Sigmoid colon (tissue), 6 donors: ENCODE measurements at regions not wholly inside any gene's neighbourhood (a gene's known extent, or its start where the extent isn't known, plus 50 kb on each side); places are given as distances from the start of the nearest gene placed in this dataset.

Experiments
- DNase-seq: peaks from one replicate; pipeline ENCODE4 v3.0.0-alpha.2; 2019
- H3K27ac ChIP-seq, 4 donors: fragments of 200-600 bp; sonication (generic); one replicate each; pipeline ENCODE4 v1.5.1; 2016 to 2019; ENCODE audit warnings: mild to moderate bottlenecking in 1 of 4
- H3K27me3 ChIP-seq, 3 donors: fragments of 200-600 bp; sonication (generic); one replicate each; pipeline ENCODE4 v1.5.1; 2019; ENCODE audit warnings: mild to moderate bottlenecking in 1 of 3
- H3K36me3 ChIP-seq, 4 donors: fragments of 200-600 bp; sonication (generic); one replicate each; pipeline ENCODE4 v1.5.1; 2016 to 2019
- H3K4me1 ChIP-seq, 4 donors: fragments of 200-600 bp; sonication (generic); one replicate each; pipeline ENCODE4 v1.5.1; 2017 to 2019
- H3K4me3 ChIP-seq, 4 donors: fragments of 200-600 bp; sonication (generic); one replicate each; pipeline ENCODE4 v1.5.1; 2017 to 2019; ENCODE audit warnings: mild to moderate bottlenecking in 2 of 4, moderate library complexity in 1 of 4
- H3K9me3 ChIP-seq, 4 donors: fragments of 200-600 bp in 3 of 4; sonication (generic) in 3 of 4; one replicate each; pipeline versions ENCODE4 v1.5.1 to v1.6.1; 2013 to 2019
- CTCF ChIP-seq, 4 experiments: fragments of 450-650 bp in 3 of 4; fragments of 200-600 bp in 1 of 4; IDR thresholded peaks; one replicate each; pipeline ENCODE4 v1.5.1; 2016 to 2019; ENCODE audit warnings: antibody characterized with exemption in 4 of 4, mild to moderate bottlenecking in 3 of 4, moderate library complexity in 2 of 4
- EP300 ChIP-seq, 4 donors: sonication (generic); formaldehyde crosslinking; IDR thresholded peaks; one replicate each; pipeline ENCODE4 v1.6.1; 2017; ENCODE audit warnings: antibody characterized with exemption in 4 of 4
- POLR2A ChIP-seq, 2 donors: fragments of 450-650 bp; IDR thresholded peaks; one replicate each; pipeline ENCODE4 v1.6.1; 2016; ENCODE audit warnings: antibody characterized with exemption in 2 of 2, mild to moderate bottlenecking in 2 of 2, moderate library complexity in 2 of 2
- POLR2AphosphoS5 ChIP-seq, 4 donors: sonication (generic); formaldehyde crosslinking; IDR thresholded peaks; one replicate each; pipeline ENCODE4 v1.6.1; 2017; ENCODE audit warnings: antibody characterized with exemption in 4 of 4
- WGBS, 2 donors: extraction: QIAGEN DNeasy Blood & Tissue Kit; methylation state at CpG; one replicate each; pipeline ENCODE4 v1.1.7; 2013; 5-methylcytosine and 5-hydroxymethylcytosine counted together
- intact Hi-C: fragments of 100-400 bp; cut with DNase I; formaldehyde crosslinking; loops from one replicate; pipeline ENCODE4 v1.15.1; 2023
- donor health status: healthy with polysubstance abuse.
- donor health status: healthy.

- DNase-seq = no peak
- intact Hi-C loops = no loop called here
Observed at GRCh38 chr5:163607256-163607655, 101.8 kb downstream of the MAT2B start.

GRCh38 chr5:163608621-163609020, 103.2 kb downstream of the MAT2B start:
- intact Hi-C loops = no loop called here
- no peak for TF ChIP-seq EP300 (IDR thresholded peaks at IDR 0.05)
- no peak for TF ChIP-seq CTCF (IDR thresholded peaks at IDR 0.05)
- no peak for TF ChIP-seq POLR2A (IDR thresholded peaks at IDR 0.05)
- no peak for TF ChIP-seq POLR2AphosphoS5 (IDR thresholded peaks at IDR 0.05)

More at GRCh38 chr5:163607256-163607655, 101.8 kb downstream of the MAT2B start:
- Histone ChIP-seq H3K27me3 (no peaks in the 10 kb centered on the region), H3K9me3 (no peaks in the 10 kb centered on the region), H3K27ac (no peak overlapping the region), H3K36me3 (no peaks in the 10 kb centered on the region), H3K4me1 (no peaks in the 10 kb centered on the region), H3K4me3 (no peak overlapping the region)
- TF ChIP-seq POLR2AphosphoS5 (IDR thresholded peaks at IDR 0.05) (no peak), POLR2A (IDR thresholded peaks at IDR 0.05) (no peak), CTCF (IDR thresholded peaks at IDR 0.05) (no peak), EP300 (IDR thresholded peaks at IDR 0.05) (no peak)
- 90 to 93% methylated on average over 4 of the region's 4 CpGs for WGBS, 2 donors

GRCh38 chr5:163609910-163610309, 104.5 kb downstream of the MAT2B start:
- no peak overlapping the region for H3K27ac ChIP-seq
- H3K27me3 ChIP-seq = no peaks in the 10 kb centered on the region
- no peak for TF ChIP-seq CTCF (IDR thresholded peaks at IDR 0.05)
- TF ChIP-seq POLR2AphosphoS5 (IDR thresholded peaks at IDR 0.05) = no peak
- TF ChIP-seq POLR2A (IDR thresholded peaks at IDR 0.05) = no peak
- no peak for TF ChIP-seq EP300 (IDR thresholded peaks at IDR 0.05)
- H3K9me3 ChIP-seq = no peaks in the 10 kb centered on the region
- no peaks in the 10 kb centered on the region for H3K36me3 ChIP-seq
- 90 to 94% methylated on average over 1 of the region's 1 CpG for WGBS, 2 donors
- DNase-seq = no peak
- H3K4me1 ChIP-seq = no peaks in the 10 kb centered on the region
- no peak overlapping the region for H3K4me3 ChIP-seq
- intact Hi-C loops = no loop called here

More at GRCh38 chr5:163608621-163609020, 103.2 kb downstream of the MAT2B start:
- DNase-seq = no peak
- no peaks in the 10 kb centered on the region for H3K4me1 ChIP-seq
- H3K27me3 ChIP-seq = no peaks in the 10 kb centered on the region
- no peaks in the 10 kb centered on the region for H3K9me3 ChIP-seq
- H3K4me3 ChIP-seq = no peak overlapping the region
- no peak overlapping the region for H3K27ac ChIP-seq
- H3K36me3 ChIP-seq = no peaks in the 10 kb centered on the region

GRCh38 chr5:163612358-163613149, 107.1 kb downstream of the MAT2B start:
- Histone ChIP-seq H3K27ac (no peak overlapping the region), H3K4me3 (no peak overlapping the region), H3K4me1 (peaks cover 0 to 5% (median 0%) of the 10 kb centered on the region in 4 donors), H3K27me3 (no peaks in the 10 kb centered on the region), H3K9me3 (no peaks in the 10 kb centered on the region), H3K36me3 (no peaks in the 10 kb centered on the region)
- WGBS, 2 donors = 63 to 72% methylated on average over 8 of the region's 8 CpGs
- intact Hi-C loops = no loop called here
- DNase-seq = no peak
- TF ChIP-seq POLR2AphosphoS5 (IDR thresholded peaks at IDR 0.05) (no peak), CTCF (IDR thresholded peaks at IDR 0.05) (no peak), EP300 (IDR thresholded peaks at IDR 0.05) (no peak), POLR2A (IDR thresholded peaks at IDR 0.05) (no peak)

GRCh38 chr5:163613150-163613442, 107.7 kb downstream of the MAT2B start:
- no peaks in the 10 kb centered on the region for H3K9me3 ChIP-seq
- no peaks in the 10 kb centered on the region for H3K36me3 ChIP-seq
- intact Hi-C loops = no loop called here
- peaks cover 0 to 5% (median 0%) of the 10 kb centered on the region in 4 donors for H3K4me1 ChIP-seq
- no peaks in the 10 kb centered on the region for H3K27me3 ChIP-seq
- TF ChIP-seq POLR2AphosphoS5 (IDR thresholded peaks at IDR 0.05) = no peak
- TF ChIP-seq CTCF (IDR thresholded peaks at IDR 0.05) = no peak
- TF ChIP-seq EP300 (IDR thresholded peaks at IDR 0.05) = no peak
- TF ChIP-seq POLR2A (IDR thresholded peaks at IDR 0.05) = no peak
- no peak overlapping the region for H3K4me3 ChIP-seq
- no peak for DNase-seq
- H3K27ac ChIP-seq = no peak overlapping the region
- WGBS, 2 donors = 56 to 67% methylated on average over 4 of the region's 4 CpGs
